ENCODE measurements at regions not wholly inside any gene's neighbourhood (a gene's known extent, or its start where the extent isn't known, plus 50 kb on each side); places are given as distances from the start of the nearest gene placed in this dataset.

DNA sequence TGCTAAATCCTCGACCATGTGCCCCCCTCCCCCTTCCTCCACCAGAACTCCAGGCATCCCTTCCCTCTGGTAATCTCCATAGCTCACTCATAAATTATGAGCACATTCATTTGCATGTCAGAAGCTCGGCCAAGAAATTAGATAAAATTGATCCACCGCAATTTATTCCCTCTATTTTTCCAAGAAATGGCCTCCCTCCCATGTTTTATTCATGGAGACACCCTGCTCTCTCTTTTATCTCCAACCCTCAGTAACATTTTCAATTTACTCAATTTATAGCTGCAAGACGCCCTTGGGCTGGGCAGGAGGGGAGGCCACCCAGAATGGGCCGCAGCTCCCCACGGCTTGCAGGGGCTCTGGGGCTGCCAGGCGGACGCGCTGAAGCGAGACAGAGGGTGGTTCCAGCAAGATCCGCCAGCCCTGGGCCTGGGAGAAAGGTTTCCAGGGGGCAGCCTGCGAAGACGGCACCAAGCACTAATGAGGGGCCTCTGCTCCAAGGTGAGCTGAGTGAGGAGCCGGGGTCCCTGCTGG lies 54.7 kb upstream of the ZNF423 start:
- no peak for DNase-seq

DNA sequence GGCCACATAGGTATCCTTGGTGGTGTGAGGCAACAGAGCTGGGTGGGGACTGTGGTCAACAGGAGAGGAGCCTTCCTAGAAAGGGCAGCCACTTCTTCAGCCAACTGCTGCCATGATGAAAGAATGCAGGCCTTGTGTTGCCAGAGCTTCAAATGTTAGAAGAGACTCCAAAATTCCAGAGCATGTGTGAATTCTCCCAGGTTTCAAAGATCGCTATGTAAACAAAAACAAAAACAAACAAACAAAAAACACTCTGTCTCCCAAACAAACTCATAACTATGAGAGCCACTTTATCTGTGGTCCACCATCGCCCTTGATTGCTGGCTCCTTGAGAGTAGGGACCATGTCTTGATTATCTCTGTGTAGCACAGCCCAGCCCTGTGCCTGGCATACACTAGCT lies 55.5 kb upstream of the ZNF423 start:
- no peak for DNase-seq

GRCh38 chr16:49912721-49913120 lies 56.8 kb upstream of the ZNF423 start:
- no peak for DNase-seq

- no peak for DNase-seq
Observed at GRCh38 chr16:49913720-49914119, 57.8 kb upstream of the ZNF423 start.

DNA sequence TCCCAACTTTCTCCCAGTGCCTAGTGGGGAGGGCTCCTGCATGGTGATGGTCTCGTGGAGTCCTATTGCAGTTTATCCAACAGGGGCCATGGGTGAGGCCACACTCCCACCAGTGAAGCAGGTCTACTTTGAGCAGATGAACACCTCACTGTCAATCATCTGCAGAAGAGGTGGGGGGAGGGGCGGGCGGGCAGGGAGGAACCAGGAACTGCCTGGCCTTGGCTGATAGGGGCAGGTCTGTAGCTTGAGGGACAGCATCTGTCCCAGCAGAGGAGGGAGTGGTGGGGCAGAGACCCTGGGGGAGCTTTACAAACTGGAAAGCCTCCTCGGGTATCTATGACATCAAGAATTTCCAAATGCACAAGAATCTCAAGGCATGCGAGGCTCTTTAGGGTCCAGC lies 58.7 kb upstream of the ZNF423 start:
- DNase-seq, result no peak

GRCh38 chr16:49918257-49918656 lies 62.3 kb upstream of the ZNF423 start:
- no peak for DNase-seq

GRCh38 chr16:49919327-49919726 lies 63.4 kb upstream of the ZNF423 start:
- no peak for DNase-seq

- DNase-seq, result no peak
Observed at GRCh38 chr16:49920397-49920796, 64.5 kb upstream of the ZNF423 start.

DNA sequence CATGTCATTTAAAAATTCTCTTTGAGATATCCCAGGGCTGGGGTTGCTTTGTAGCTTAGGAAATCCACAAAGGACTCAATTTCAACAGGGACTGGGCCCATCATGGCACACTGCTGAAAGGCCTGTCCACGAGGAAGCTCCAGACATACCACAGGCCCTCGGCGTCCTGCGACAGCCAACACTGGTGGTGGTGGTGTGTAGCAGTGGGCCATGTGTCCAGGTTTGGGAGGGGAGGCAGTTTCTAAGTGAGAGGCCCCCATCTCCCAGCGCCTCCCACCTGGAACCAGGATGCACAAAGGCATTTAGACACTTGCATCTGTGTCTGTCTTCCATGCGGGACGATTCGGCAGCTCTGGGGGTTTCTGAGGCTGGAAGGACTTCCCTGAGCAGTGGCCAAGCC lies 65.2 kb upstream of the ZNF423 start:
- DNase-seq, result no peak

GRCh38 chr16:49921791-49922456 lies 66.0 kb upstream of the ZNF423 start:
- peak; percentile 26 for DNase-seq

DNA sequence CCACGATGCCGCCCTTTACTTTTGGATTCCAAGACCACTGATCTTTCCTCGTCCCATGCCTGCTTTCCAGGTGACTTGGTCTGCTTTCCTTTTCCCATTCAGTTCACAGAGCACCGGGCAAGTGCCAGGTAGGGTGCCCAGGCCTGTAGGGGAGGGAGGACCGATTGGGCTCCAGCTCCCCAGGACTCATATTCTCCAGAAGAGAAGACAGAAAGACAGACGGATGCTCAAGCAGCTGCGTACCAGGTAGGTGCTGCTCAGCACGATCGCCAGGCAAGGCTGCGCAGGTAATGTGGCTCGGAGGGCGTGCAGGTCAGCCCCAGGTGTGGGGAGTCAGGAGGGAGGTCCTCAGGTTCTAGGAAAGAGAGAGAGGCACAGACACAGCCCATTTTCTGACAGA lies 67.5 kb upstream of the ZNF423 start:
- no peak for DNase-seq

DNA sequence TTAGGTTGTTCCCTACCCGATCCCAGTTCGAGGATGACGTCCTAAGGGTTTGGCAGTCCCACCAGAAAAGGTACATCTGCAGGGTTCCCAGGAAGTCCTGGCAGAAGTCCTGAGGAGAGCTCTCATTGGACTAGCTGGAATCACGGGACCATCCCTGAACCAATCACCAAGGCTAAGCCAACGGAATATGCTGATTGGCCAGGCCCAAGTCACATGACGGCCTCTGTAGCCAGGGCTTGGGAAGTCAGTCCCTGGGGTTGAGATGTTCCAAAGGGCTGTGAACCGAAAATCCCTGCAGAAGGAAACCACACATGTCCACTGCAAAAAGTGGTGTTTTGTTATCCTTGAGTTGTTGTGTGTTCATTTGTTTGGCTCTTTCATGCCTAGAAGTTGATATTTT lies 68.2 kb upstream of the ZNF423 start:
- peak; percentile 24 for DNase-seq

GRCh38 chr16:49926941-49927340 lies 71.0 kb upstream of the ZNF423 start:
- DNase-seq, result no peak

DNA sequence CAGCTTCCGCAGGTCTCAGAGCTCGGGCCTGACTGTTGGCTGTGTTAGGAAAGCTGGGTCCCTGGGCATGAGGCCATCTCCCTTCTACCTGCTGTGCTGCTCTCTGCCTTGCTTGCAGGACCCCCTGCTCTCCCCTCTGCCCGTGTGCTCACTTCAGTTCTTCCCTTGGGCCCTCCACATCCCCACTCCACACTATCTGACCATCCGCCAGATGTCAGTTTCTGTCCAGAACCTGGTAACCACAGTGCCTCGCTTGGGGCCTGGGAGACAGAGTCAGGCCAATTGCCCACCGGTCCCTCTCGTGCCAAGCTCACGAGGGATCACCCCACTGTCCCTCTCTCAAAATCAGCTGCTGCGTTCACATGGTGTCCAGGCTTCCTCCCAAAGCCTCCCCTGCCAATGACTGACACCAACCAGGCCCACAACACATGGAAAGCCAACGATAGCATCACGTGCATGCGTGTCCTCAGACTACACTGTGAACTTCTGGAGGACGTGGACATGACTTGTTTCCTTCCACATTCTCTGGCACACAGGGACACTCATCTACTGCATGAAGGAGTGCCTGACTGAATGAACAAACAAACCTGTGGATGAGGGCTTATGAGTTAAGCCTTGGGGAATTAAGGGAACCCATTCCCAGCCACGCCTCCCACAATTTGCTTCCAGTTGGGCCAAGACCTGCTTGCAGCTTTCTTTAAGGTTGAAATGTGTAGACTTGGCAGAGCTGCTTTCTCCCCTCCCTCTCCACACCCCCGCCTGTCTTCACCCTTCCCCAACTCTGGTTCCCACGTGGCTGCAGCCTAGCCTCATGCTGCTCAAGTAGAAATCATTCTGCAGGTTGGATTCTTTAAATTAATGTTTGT lies 72.5 kb upstream of the ZNF423 start:
- no peak for DNase-seq

DNA sequence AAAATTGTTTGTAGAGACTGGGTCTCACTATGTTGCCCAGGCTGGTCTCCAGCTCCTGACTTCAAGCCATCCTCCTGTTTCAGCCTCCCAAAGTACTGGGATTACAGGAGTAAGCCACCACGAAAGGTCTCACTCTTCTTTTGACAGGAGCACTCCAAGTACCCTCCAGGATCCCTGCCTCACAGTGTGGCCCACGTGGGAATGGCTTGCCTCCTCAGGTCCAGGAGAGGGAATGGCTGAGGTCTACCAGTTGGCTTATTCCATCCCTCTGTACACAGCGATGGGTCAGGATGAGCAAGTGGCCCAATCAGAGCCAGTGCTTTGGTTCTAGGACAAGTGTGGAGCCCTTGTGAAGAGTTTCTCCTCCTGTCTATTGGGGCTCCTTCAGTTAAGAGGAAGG lies 73.7 kb upstream of the ZNF423 start:
- no peak for DNase-seq

DNA sequence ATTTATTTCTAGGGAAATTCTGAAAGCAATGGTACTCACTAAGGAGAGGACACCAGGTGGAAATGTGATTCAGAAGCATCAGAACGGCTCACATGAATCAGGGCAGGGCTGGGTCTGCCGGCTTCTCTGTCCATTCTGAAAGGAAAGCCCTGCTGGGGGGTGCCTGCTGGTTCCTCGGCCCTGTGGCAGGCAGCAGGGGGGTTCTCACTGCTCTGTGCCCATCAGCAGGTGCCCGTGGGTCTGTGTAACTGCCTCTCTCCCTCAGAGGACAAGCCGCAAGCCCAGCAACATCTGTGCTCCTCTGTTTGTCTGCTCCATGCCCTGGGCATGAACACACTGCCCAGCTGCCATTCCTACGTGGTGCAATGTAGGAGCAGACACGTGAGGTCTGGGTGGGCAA lies 74.9 kb upstream of the ZNF423 start:
- no peak for DNase-seq

- no peak for DNase-seq
Observed at GRCh38 chr16:49931266-49931665, 75.4 kb upstream of the ZNF423 start.

DNA sequence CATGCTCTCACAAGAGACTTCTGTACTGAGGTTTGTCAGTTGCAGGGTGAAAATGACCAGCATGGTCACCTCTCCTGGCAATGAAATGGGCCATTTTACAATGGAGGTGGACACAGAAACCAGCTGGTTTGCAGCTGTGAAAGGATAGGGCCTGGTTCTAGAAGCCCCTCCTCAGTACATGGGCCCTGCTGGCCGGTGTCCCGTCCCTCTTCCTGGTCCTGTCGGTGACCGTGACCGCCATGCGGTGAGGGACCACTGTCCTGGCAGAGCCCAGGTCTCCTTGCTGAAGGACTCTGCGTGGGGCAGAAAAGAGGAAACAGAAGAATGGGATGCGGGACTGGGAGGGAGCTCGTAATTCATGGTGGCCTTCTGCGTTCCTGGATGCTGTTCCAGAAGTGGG lies 76.0 kb upstream of the ZNF423 start:
- no peak for DNase-seq

GRCh38 chr16:49932434-49932833 lies 76.5 kb upstream of the ZNF423 start:
- DNase-seq, result no peak

- DNase-seq, result peak; percentile 66
Observed at GRCh38 chr16:49932946-49933345, 77.0 kb upstream of the ZNF423 start.

- DNase-seq, result no peak
Observed at GRCh38 chr16:49936791-49937190, 80.9 kb upstream of the ZNF423 start.

- no peak for DNase-seq
Observed at GRCh38 chr16:49937886-49938285, 82.0 kb upstream of the ZNF423 start.

GRCh38 chr16:49939495-49939894 lies 83.6 kb upstream of the ZNF423 start:
- no peak for DNase-seq

DNA sequence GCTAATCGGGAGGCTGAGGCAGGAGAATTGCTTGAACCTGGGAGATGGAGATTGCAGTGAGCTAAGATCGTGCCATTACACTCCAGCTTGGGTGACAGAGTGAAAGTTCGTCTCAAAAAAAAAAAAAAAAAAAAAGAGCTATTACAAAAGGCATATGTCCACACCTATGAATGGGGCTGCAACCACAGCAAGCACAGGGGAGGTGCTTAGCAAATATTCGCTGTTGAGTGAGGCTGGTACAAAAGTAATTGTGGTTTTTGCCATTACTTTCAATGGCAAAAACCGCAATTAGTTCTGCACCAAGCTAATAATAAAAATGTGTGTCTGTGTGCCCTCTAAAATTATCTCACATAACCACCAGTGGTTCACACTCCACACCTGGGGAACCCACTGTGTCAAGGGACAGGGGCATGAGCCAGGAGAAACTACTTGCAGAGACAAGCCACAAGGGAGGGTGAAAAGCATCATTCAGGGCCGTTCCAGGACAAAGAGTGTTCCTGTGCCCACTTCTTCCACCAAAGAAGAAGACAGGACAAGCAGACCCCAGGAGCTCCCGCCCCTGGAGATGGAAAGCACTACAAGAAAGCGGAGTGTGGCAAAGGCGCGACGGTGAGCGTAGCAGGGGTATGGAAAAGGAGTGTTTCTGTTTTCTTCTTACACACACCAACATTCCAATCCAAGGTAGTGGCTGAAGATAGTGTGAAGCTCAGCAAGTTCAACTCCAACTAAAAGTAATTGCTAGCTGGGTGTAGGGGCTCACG lies 84.4 kb upstream of the CNEP1R1 start:
- DNase-seq, result no peak
